Adrenal gland (tissue), 5 donors: ENCODE measurements at regions not wholly inside any gene's neighbourhood (a gene's known extent, or its start where the extent isn't known, plus 50 kb on each side); places are given as distances from the start of the nearest gene placed in this dataset.

Experiments
- CTCF ChIP-seq, 6 experiments: fragments of 450-650 bp in 4 of 6; fragments of 200-600 bp in 2 of 6; sonication (generic) in 1 of 6; IDR thresholded peaks; 1 replicate in 5 of 6; 2 replicates in 1 of 6; pipeline versions ENCODE4 v1.5.1 to v1.8.0; 2016 to 2021; ENCODE audit warnings: antibody characterized with exemption in 6 of 6, mild to moderate bottlenecking in 2 of 6, moderate library complexity in 1 of 6
- POLR2A ChIP-seq, 2 donors: fragments of 450-650 bp; IDR thresholded peaks; one replicate each; pipeline ENCODE4 v1.6.1; 2017; ENCODE audit warnings: antibody characterized with exemption in 2 of 2, mild to moderate bottlenecking in 2 of 2, moderate library complexity in 1 of 2
- donor health status: DM: no; HTN: no; CAD: no.

GRCh38 chr5:117296872-117297271 lies 722.2 kb upstream of the SEMA6A start:
- no peak for TF ChIP-seq POLR2A (IDR thresholded peaks at IDR 0.05)
- no peak for TF ChIP-seq CTCF (IDR thresholded peaks at IDR 0.05)
